ENCODE measurements at regions not wholly inside any gene's neighbourhood (a gene's known extent, or its start where the extent isn't known, plus 50 kb on each side); places are given as distances from the start of the nearest gene placed in this dataset.

GRCh38 chr3:88912294-88912877, 195.0 kb upstream of the EPHA3 start:
- no peaks in the 10 kb centered on the region for H3K36me3 ChIP-seq
- H3K4me3 ChIP-seq: no peak overlapping the region
- H3K27me3 ChIP-seq: no peaks in the 10 kb centered on the region
- DNase-seq: no peak
- H3K4me1 ChIP-seq: no peaks in the 10 kb centered on the region
- no peak for TF ChIP-seq CTCF (IDR thresholded peaks at IDR 0.05)
- no peak for TF ChIP-seq POLR2A (IDR thresholded peaks at IDR 0.05)
- H3K27ac ChIP-seq: no peak overlapping the region
- H3K9me3 ChIP-seq: no peaks in the 10 kb centered on the region

GRCh38 chr3:88918841-88919240, 188.6 kb upstream of the EPHA3 start:
- TF ChIP-seq POLR2A (IDR thresholded peaks at IDR 0.05) (no peak), CTCF (IDR thresholded peaks at IDR 0.05) (no peak)
- Histone ChIP-seq H3K4me1 (no peaks in the 10 kb centered on the region), H3K9me3 (no peaks in the 10 kb centered on the region), H3K4me3 (no peak overlapping the region), H3K27ac (no peak overlapping the region), H3K36me3 (no peaks in the 10 kb centered on the region), H3K27me3 (no peaks in the 10 kb centered on the region)
- no peak for DNase-seq

GRCh38 chr3:88921986-88922385, 185.4 kb upstream of the EPHA3 start:
- no peak for DNase-seq
- Histone ChIP-seq H3K4me1 (no peaks in the 10 kb centered on the region), H3K9me3 (no peaks in the 10 kb centered on the region), H3K27ac (no peak overlapping the region), H3K36me3 (no peaks in the 10 kb centered on the region), H3K4me3 (no peak overlapping the region), H3K27me3 (no peaks in the 10 kb centered on the region)
- no peak for TF ChIP-seq CTCF (IDR thresholded peaks at IDR 0.05)
- no peak for TF ChIP-seq POLR2A (IDR thresholded peaks at IDR 0.05)

GRCh38 chr3:88926221-88926620, 181.2 kb upstream of the EPHA3 start:
- H3K27ac ChIP-seq: no peak overlapping the region
- DNase-seq: no peak
- H3K36me3 ChIP-seq: no peaks in the 10 kb centered on the region
- H3K27me3 ChIP-seq: no peaks in the 10 kb centered on the region
- H3K4me3 ChIP-seq: no peak overlapping the region
- TF ChIP-seq POLR2A (IDR thresholded peaks at IDR 0.05) (no peak), CTCF (IDR thresholded peaks at IDR 0.05) (no peak)
- no peaks in the 10 kb centered on the region for H3K9me3 ChIP-seq
- no peaks in the 10 kb centered on the region for H3K4me1 ChIP-seq

GRCh38 chr3:88930611-88931010, 176.8 kb upstream of the EPHA3 start:
- no peaks in the 10 kb centered on the region for H3K9me3 ChIP-seq
- H3K27ac ChIP-seq: no peak overlapping the region
- H3K27me3 ChIP-seq: no peaks in the 10 kb centered on the region
- no peaks in the 10 kb centered on the region for H3K36me3 ChIP-seq
- H3K4me3 ChIP-seq: no peak overlapping the region
- no peak for TF ChIP-seq POLR2A (IDR thresholded peaks at IDR 0.05)
- TF ChIP-seq CTCF (IDR thresholded peaks at IDR 0.05): no peak
- no peak for DNase-seq
- H3K4me1 ChIP-seq: no peaks in the 10 kb centered on the region

- TF ChIP-seq CTCF (IDR thresholded peaks at IDR 0.05) (no peak), POLR2A (IDR thresholded peaks at IDR 0.05) (no peak)
- DNase-seq: no peak
- Histone ChIP-seq H3K27me3 (no peaks in the 10 kb centered on the region), H3K4me1 (no peaks in the 10 kb centered on the region), H3K36me3 (no peaks in the 10 kb centered on the region), H3K27ac (no peak overlapping the region), H3K4me3 (no peak overlapping the region), H3K9me3 (no peaks in the 10 kb centered on the region)
These were observed 170.6 kb upstream of the EPHA3 start for GRCh38 chr3:88936831-88937230.
